Activated CD8-positive, alpha-beta memory T cell treated with anti-CD3 and anti-CD28 coated beads for 24 hours (primary cell): ENCODE measurements at regions not wholly inside any gene's neighbourhood (a gene's known extent, or its start where the extent isn't known, plus 50 kb on each side); places are given as distances from the start of the nearest gene placed in this dataset.

Source experiments
- DNase-seq: peaks from one replicate; pipeline ENCODE4 v3.0.0-alpha.2; 2020

GRCh38 chr12:45674181-45674977, 55.1 kb upstream of the ARID2 start:
- no peak for DNase-seq

- DNase-seq, result no peak
Measured at GRCh38 chr12:45675534-45675933, 54.0 kb upstream of the ARID2 start.
